ENCODE measurements at regions not wholly inside any gene's neighbourhood (a gene's known extent, or its start where the extent isn't known, plus 50 kb on each side); places are given as distances from the start of the nearest gene placed in this dataset.
"Not testable (repeated sequence)": the region's sequence is repeated elsewhere in the genome, so short reads cannot be mapped to it uniquely, and the experiment has no call there.

- no peak for DNase-seq (ENCODE audit: low read depth in 3 of 3)
These were observed 1040.5 kb upstream of the GYPC start for GRCh38 chr2:125615438-125615837.

GRCh38 chr2:125630377-125630776 lies 1025.6 kb upstream of the GYPC start:
- DNase-seq (ENCODE audit: low read depth in 3 of 3), result no peak

- no peak for DNase-seq (ENCODE audit: low read depth in 3 of 3)
These were observed 1021.3 kb upstream of the GYPC start for GRCh38 chr2:125634662-125635061.

- DNase-seq (ENCODE audit: low read depth in 3 of 3), result no peak
These were observed 1017.6 kb upstream of the GYPC start for GRCh38 chr2:125638345-125638744.

- DNase-seq (ENCODE audit: low read depth in 3 of 3), result no peak
These were observed 1013.9 kb upstream of the GYPC start for GRCh38 chr2:125642032-125642431.

GRCh38 chr2:125643128-125643527 lies 1012.8 kb upstream of the GYPC start:
- no peak for DNase-seq (ENCODE audit: low read depth in 3 of 3)

GRCh38 chr2:125643585-125643984 lies 1012.4 kb upstream of the GYPC start:
- no peak for DNase-seq (ENCODE audit: low read depth in 3 of 3)

GRCh38 chr2:125644257-125644656 lies 1011.7 kb upstream of the GYPC start:
- no peak for DNase-seq (ENCODE audit: low read depth in 3 of 3)

GRCh38 chr2:125652280-125652679 lies 1003.7 kb upstream of the GYPC start:
- DNase-seq (ENCODE audit: low read depth in 3 of 3), result no peak

- no peak for DNase-seq (ENCODE audit: low read depth in 3 of 3)
These were observed 1001.7 kb upstream of the GYPC start for GRCh38 chr2:125654226-125654625.

GRCh38 chr2:125656190-125656589 lies 999.8 kb upstream of the GYPC start:
- DNase-seq (ENCODE audit: low read depth in 3 of 3), result no peak

- DNase-seq (ENCODE audit: low read depth in 3 of 3), result no peak
These were observed 997.4 kb upstream of the GYPC start for GRCh38 chr2:125658583-125658982.

- DNase-seq (ENCODE audit: low read depth in 3 of 3), result not testable (repeated sequence)
These were observed 995.6 kb upstream of the GYPC start for GRCh38 chr2:125660369-125660768.

GRCh38 chr2:125667630-125668029 lies 988.3 kb upstream of the GYPC start:
- DNase-seq (ENCODE audit: low read depth in 3 of 3), result no peak

GRCh38 chr2:125679903-125680302 lies 976.1 kb upstream of the GYPC start:
- DNase-seq (ENCODE audit: low read depth in 3 of 3), result no peak

- DNase-seq (ENCODE audit: low read depth in 3 of 3), result no peak
These were observed 975.1 kb upstream of the GYPC start for GRCh38 chr2:125680809-125681208.

- no peak for DNase-seq (ENCODE audit: low read depth in 3 of 3)
These were observed 974.4 kb upstream of the GYPC start for GRCh38 chr2:125681576-125681975.

GRCh38 chr2:125681976-125682805 lies 973.8 kb upstream of the GYPC start:
- DNase-seq (ENCODE audit: low read depth in 3 of 3), result no peak

GRCh38 chr2:125684256-125684655 lies 971.7 kb upstream of the GYPC start:
- no peak for DNase-seq (ENCODE audit: low read depth in 3 of 3)

GRCh38 chr2:125684932-125685331 lies 971.0 kb upstream of the GYPC start:
- DNase-seq (ENCODE audit: low read depth in 3 of 3), result no peak

- DNase-seq (ENCODE audit: low read depth in 3 of 3), result no peak
These were observed 959.4 kb upstream of the GYPC start for GRCh38 chr2:125696560-125696959.

- DNase-seq (ENCODE audit: low read depth in 3 of 3), result no peak
These were observed 957.7 kb upstream of the GYPC start for GRCh38 chr2:125698280-125698679.

- DNase-seq (ENCODE audit: low read depth in 3 of 3), result no peak
These were observed 954.9 kb upstream of the GYPC start for GRCh38 chr2:125701070-125701469.

GRCh38 chr2:125707611-125708010 lies 948.3 kb upstream of the GYPC start:
- DNase-seq (ENCODE audit: low read depth in 3 of 3), result no peak
